ENCODE measurements at regions not wholly inside any gene's neighbourhood (a gene's known extent, or its start where the extent isn't known, plus 50 kb on each side); places are given as distances from the start of the nearest gene placed in this dataset.

DNA sequence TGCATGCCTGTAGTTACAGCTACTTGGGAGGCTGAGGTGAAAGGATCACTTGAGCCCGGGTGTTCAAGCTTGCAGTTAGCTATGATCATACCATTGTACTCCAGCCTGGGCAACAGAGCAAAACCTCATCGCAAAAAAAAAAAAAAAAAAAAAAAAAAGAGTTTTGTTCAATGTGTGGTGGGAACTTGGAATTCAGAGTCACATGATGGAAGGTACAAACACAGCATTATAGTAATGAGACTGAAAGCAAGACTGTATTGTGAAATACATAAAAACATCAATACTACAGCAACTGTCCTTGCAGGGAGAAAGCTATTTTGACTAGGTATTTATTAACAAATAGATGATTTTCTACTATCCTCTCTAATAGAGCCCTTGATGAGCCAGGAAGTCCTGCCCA lies 393.2 kb downstream of the DLEU7 start:
- Histone ChIP-seq H3K27me3 (no peaks in the 10 kb centered on the region), H3K27ac (no peak overlapping the region), H3K9me3 (no peaks in the 10 kb centered on the region), H3K4me3 (no peak overlapping the region), H3K4me1 (peaks cover 0 to 3% (median 0%) of the 10 kb centered on the region in 4 donors), H3K36me3 (no peaks in the 10 kb centered on the region)
- DNase-seq (no peak), ATAC-seq (ENCODE audit: low FRiP score in 2 of 2) (no peak)
- 93 to 94% methylated on average over 2 of the region's 2 CpGs for WGBS, 2 donors
- TF ChIP-seq, protein P1, sequence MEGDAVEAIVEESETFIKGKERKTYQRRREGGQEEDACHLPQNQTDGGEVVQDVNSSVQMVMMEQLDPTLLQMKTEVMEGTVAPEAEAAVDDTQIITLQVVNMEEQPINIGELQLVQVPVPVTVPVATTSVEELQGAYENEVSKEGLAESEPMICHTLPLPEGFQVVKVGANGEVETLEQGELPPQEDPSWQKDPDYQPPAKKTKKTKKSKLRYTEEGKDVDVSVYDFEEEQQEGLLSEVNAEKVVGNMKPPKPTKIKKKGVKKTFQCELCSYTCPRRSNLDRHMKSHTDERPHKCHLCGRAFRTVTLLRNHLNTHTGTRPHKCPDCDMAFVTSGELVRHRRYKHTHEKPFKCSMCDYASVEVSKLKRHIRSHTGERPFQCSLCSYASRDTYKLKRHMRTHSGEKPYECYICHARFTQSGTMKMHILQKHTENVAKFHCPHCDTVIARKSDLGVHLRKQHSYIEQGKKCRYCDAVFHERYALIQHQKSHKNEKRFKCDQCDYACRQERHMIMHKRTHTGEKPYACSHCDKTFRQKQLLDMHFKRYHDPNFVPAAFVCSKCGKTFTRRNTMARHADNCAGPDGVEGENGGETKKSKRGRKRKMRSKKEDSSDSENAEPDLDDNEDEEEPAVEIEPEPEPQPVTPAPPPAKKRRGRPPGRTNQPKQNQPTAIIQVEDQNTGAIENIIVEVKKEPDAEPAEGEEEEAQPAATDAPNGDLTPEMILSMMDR (IDR thresholded peaks at IDR 0.05), result no peak
- TF ChIP-seq EP300 (IDR thresholded peaks at IDR 0.05) (no peak), POLR2AphosphoS5 (IDR thresholded peaks at IDR 0.05) (no peak), POLR2A (IDR thresholded peaks at IDR 0.05) (no peak)

DNA sequence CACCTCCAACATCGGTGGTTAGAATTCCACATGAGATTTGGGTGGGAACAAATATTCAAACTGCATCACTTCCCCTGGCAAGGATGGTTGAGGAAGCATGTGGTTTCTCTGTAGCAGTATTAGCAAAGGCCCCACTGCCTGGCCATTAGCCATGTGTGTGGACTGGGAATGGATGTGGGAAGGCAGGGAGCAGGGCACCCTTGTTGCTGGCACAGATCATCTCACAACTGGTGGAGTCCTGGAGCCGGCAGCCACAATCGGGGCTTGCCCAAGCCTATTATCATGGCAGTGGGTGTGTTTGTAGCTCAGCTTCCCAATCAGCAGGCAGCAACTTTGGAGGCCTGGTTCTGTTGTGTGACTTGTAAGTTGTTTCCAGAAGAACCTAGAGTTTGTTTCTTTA lies 391.9 kb downstream of the DLEU7 start:
- DNase-seq (no peak), ATAC-seq (ENCODE audit: low FRiP score in 2 of 2) (no peak)
- Histone ChIP-seq H3K4me1 (peaks cover 0 to 3% (median 0%) of the 10 kb centered on the region in 4 donors), H3K36me3 (no peaks in the 10 kb centered on the region), H3K9me3 (no peaks in the 10 kb centered on the region), H3K4me3 (no peak overlapping the region), H3K27me3 (no peaks in the 10 kb centered on the region), H3K27ac (no peak overlapping the region)
- whole genome bisulfite sequencing, 2 donors, result 82 to 85% methylated on average over 3 of the region's 3 CpGs
- no peak for TF ChIP-seq POLR2A (IDR thresholded peaks at IDR 0.05)
- no peak for TF ChIP-seq POLR2AphosphoS5 (IDR thresholded peaks at IDR 0.05)
- TF ChIP-seq, protein P1 (IDR thresholded peaks at IDR 0.05), result no peak

DNA sequence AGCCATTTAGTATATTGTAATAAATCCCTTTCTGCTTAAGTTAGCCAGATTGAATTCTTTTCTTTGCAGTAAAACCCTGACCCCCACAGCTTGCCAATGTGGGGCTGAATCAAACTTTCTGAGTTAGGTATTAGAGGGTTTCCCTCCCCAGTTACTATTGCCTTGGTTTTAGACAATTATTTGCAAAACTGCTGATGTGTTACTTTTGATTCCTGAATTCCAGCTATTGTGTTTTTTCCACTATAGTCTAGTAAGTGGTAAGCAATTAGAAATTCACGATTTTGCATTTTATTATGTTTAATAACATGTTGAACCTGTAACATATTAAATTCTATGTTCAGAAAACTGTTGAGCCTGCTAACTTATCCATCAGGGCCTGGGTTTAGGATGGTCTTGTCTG lies 391.5 kb downstream of the DLEU7 start:
- Histone ChIP-seq H3K9me3 (no peaks in the 10 kb centered on the region), H3K4me3 (no peak overlapping the region), H3K4me1 (peaks cover 0 to 3% (median 0%) of the 10 kb centered on the region in 4 donors), H3K27me3 (no peaks in the 10 kb centered on the region), H3K36me3 (no peaks in the 10 kb centered on the region), H3K27ac (no peak overlapping the region)
- DNase-seq, result no peak
- no peak for TF ChIP-seq POLR2A (IDR thresholded peaks at IDR 0.05)
- TF ChIP-seq POLR2AphosphoS5 (IDR thresholded peaks at IDR 0.05), result no peak
- TF ChIP-seq, protein P1 (IDR thresholded peaks at IDR 0.05), result no peak
- no peak for TF ChIP-seq EP300 (IDR thresholded peaks at IDR 0.05)
- WGBS, 2 donors, result 89 to 96% methylated on average over 1 of the region's 1 CpG
- ATAC-seq (ENCODE audit: low FRiP score in 2 of 2), result no peak

DNA sequence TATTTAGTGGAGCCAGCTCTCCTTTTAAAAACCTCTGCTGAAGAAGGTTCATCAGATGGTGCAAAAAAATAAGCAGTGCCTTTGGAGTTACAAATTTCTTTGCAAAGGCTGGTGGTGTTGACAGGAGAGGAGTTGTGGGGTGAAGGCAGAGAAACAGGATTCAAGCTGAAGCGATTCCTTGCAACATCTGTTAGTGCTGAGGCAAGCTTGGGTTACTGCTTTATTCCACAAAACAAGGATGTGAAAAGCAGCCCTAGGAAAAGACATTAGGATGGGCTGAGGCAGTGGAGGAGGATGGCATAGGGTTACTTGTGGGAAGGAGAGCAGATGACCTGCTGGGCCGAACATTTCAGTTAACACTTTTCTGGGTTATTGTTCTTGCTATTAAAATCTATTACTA lies 390.7 kb downstream of the DLEU7 start:
- 78 to 81% methylated on average over 2 of the region's 2 CpGs for WGBS, 2 donors
- DNase-seq (no peak), ATAC-seq (ENCODE audit: low FRiP score in 2 of 2) (no peak)
- Histone ChIP-seq H3K27me3 (no peaks in the 10 kb centered on the region), H3K27ac (no peak overlapping the region), H3K4me1 (peaks cover 0 to 3% (median 0%) of the 10 kb centered on the region in 4 donors), H3K4me3 (no peak overlapping the region), H3K36me3 (no peaks in the 10 kb centered on the region), H3K9me3 (no peaks in the 10 kb centered on the region)
- TF ChIP-seq, protein P1 (IDR thresholded peaks at IDR 0.05), result no peak
- TF ChIP-seq POLR2A (IDR thresholded peaks at IDR 0.05) (no peak), EP300 (IDR thresholded peaks at IDR 0.05) (no peak), POLR2AphosphoS5 (IDR thresholded peaks at IDR 0.05) (no peak)

DNA sequence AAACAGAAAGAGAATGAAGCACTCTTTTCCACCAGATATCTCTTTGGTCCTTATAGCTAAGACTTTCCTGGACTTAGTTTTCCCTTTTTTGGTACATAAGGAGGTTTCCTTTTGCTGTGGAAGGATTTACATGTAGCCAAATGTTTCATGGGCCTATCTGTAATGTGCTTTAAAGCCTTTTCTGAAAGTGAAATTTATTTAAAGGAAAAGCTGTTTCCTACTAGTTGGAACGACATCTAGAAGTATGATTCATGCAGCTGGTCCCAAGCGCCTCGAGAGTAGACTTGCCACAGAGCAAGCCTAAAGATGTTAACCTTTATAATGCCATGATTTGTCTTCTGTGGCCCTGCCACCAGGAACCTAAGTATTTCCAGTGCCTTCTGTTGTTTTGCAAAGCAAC lies 390.3 kb downstream of the DLEU7 start:
- no peaks in the 10 kb centered on the region for H3K27me3 ChIP-seq
- DNase-seq (no peak), ATAC-seq (ENCODE audit: low FRiP score in 2 of 2) (peak in 1 of 2 donors; percentile 53)
- WGBS, 2 donors, result 47 to 51% methylated on average over 3 of the region's 3 CpGs
- peaks cover 0 to 3% (median 0%) of the 10 kb centered on the region in 4 donors for H3K4me1 ChIP-seq
- TF ChIP-seq EP300 (IDR thresholded peaks at IDR 0.05), result no peak
- no peak for TF ChIP-seq POLR2A (IDR thresholded peaks at IDR 0.05)
- TF ChIP-seq, protein P1 (IDR thresholded peaks at IDR 0.05), result no peak
- no peak for TF ChIP-seq POLR2AphosphoS5 (IDR thresholded peaks at IDR 0.05)
- no peak overlapping the region for H3K4me3 ChIP-seq
- no peaks in the 10 kb centered on the region for H3K36me3 ChIP-seq
- no peaks in the 10 kb centered on the region for H3K9me3 ChIP-seq
- no peak overlapping the region for H3K27ac ChIP-seq
